Testis (tissue), 2 donors: ENCODE measurements at regions not wholly inside any gene's neighbourhood (a gene's known extent, or its start where the extent isn't known, plus 50 kb on each side); places are given as distances from the start of the nearest gene placed in this dataset.

Experiments used
- POLR2A ChIP-seq: fragments of 450-650 bp; IDR thresholded peaks from one replicate; pipeline ENCODE4 v1.6.1; 2017; ENCODE audit warnings: antibody characterized with exemption, mild to moderate bottlenecking, moderate library complexity
- TF ChIP-seq, protein P1 (sequence below), 3 experiments: fragments of 450-650 bp in 2 of 3; fragments of 200-600 bp in 1 of 3; sonication (generic) in 1 of 3; IDR thresholded peaks; one replicate each; pipeline ENCODE4 v1.5.1; 2016 to 2019; ENCODE audit warnings: antibody characterized with exemption in 3 of 3, mild to moderate bottlenecking in 2 of 3, moderate library complexity in 1 of 3

DNA sequence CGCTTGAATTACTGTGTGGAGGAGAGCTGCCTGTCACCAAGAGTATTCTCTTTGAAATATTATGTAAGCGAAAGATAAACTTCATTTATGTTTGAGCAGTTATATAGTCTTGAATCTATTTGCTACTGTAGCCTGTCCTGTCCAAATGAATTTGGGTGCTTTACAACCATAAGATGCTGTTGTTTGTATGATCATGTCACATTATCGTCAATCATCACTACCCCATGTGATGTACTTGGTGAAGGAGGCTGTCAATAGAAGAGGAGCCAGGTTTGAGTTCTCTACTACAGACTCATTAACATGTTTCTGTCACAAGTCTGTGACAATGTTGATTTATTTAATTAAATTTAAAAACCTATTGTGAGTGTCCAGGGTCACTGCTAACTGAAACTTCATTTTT lies 403.3 kb upstream of the MEF2C start:
- TF ChIP-seq, protein P1, sequence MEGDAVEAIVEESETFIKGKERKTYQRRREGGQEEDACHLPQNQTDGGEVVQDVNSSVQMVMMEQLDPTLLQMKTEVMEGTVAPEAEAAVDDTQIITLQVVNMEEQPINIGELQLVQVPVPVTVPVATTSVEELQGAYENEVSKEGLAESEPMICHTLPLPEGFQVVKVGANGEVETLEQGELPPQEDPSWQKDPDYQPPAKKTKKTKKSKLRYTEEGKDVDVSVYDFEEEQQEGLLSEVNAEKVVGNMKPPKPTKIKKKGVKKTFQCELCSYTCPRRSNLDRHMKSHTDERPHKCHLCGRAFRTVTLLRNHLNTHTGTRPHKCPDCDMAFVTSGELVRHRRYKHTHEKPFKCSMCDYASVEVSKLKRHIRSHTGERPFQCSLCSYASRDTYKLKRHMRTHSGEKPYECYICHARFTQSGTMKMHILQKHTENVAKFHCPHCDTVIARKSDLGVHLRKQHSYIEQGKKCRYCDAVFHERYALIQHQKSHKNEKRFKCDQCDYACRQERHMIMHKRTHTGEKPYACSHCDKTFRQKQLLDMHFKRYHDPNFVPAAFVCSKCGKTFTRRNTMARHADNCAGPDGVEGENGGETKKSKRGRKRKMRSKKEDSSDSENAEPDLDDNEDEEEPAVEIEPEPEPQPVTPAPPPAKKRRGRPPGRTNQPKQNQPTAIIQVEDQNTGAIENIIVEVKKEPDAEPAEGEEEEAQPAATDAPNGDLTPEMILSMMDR (IDR thresholded peaks at IDR 0.05): no peak
- no peak for TF ChIP-seq POLR2A
